ENCODE measurements at regions not wholly inside any gene's neighbourhood (a gene's known extent, or its start where the extent isn't known, plus 50 kb on each side); places are given as distances from the start of the nearest gene placed in this dataset.

GRCh38 chr5:67255881-67256280, 59.3 kb upstream of the CD180 start:
- no peaks in the 10 kb centered on the region for H3K27me3 ChIP-seq
- no peak overlapping the region for H3K27ac ChIP-seq
- no peak for DNase-seq
- no peak overlapping the region for H3K4me3 ChIP-seq
- no peak for TF ChIP-seq CTCF (IDR thresholded peaks at IDR 0.05)
- intact Hi-C loops (cut with DNase I; ENCODE audit: low total_unique reads): no loop called here
- H3K4me1 ChIP-seq: peaks cover 0 to 21% (median 0%) of the 10 kb centered on the region in 4 donors
- no peaks in the 10 kb centered on the region for H3K9me3 ChIP-seq
- H3K36me3 ChIP-seq: no peaks in the 10 kb centered on the region

GRCh38 chr5:67253911-67254310, 57.3 kb upstream of the CD180 start:
- H3K4me1 ChIP-seq: peaks cover 0 to 29% (median 6%) of the 10 kb centered on the region in 4 donors
- DNase-seq: no peak
- H3K27me3 ChIP-seq: no peaks in the 10 kb centered on the region
- no peak overlapping the region for H3K4me3 ChIP-seq
- no peaks in the 10 kb centered on the region for H3K36me3 ChIP-seq
- no peaks in the 10 kb centered on the region for H3K9me3 ChIP-seq
- no peak for TF ChIP-seq CTCF (IDR thresholded peaks at IDR 0.05)
- intact Hi-C loops (cut with DNase I; ENCODE audit: low total_unique reads): no loop called here
- H3K27ac ChIP-seq: peak overlapping the region in 1 of 2 donors; percentile 10

GRCh38 chr5:67249590-67249895, 52.9 kb upstream of the CD180 start:
- peak overlapping the region; percentile 73 to 75 for H3K27ac ChIP-seq
- intact Hi-C loops (cut with DNase I; ENCODE audit: low total_unique reads): loop anchor here (5.0 to 10.0 kb wide), 2 partner anchors 55 to 1003 kb away; no protein-coding TSS in a partner anchor

GRCh38 chr5:67248703-67249589, 52.3 kb upstream of the CD180 start:
- peak overlapping the region; percentile 73 to 75 for H3K27ac ChIP-seq
- intact Hi-C loops (cut with DNase I; ENCODE audit: low total_unique reads): loop anchor here (5.0 to 10.0 kb wide), 2 partner anchors 56 to 1003 kb away; no protein-coding TSS in a partner anchor
- peak in 1 of 2 donors; percentile 65 for DNase-seq

More at GRCh38 chr5:67249590-67249895, 52.9 kb upstream of the CD180 start:
- H3K9me3 ChIP-seq: no peaks in the 10 kb centered on the region
- no peak for TF ChIP-seq CTCF (IDR thresholded peaks at IDR 0.05)
- H3K4me3 ChIP-seq: no peak overlapping the region
- no peak for DNase-seq
- H3K4me1 ChIP-seq: peaks cover 0 to 51% (median 28%) of the 10 kb centered on the region in 4 donors
- no peaks in the 10 kb centered on the region for H3K27me3 ChIP-seq
- H3K36me3 ChIP-seq: no peaks in the 10 kb centered on the region

More at GRCh38 chr5:67248703-67249589, 52.3 kb upstream of the CD180 start:
- Histone ChIP-seq H3K4me1 (peaks cover 0 to 46% (median 28%) of the 10 kb centered on the region in 4 donors), H3K36me3 (no peaks in the 10 kb centered on the region), H3K9me3 (no peaks in the 10 kb centered on the region), H3K4me3 (no peak overlapping the region), H3K27me3 (no peaks in the 10 kb centered on the region)
- TF ChIP-seq CTCF (IDR thresholded peaks at IDR 0.05): no peak

Measured in tibial artery (tissue), 4 donors.